ENCODE measurements at regions not wholly inside any gene's neighbourhood (a gene's known extent, or its start where the extent isn't known, plus 50 kb on each side); places are given as distances from the start of the nearest gene placed in this dataset.
A peak's percentile ranks its signal among the peaks of the same experiment; 100 is the strongest.

DNA sequence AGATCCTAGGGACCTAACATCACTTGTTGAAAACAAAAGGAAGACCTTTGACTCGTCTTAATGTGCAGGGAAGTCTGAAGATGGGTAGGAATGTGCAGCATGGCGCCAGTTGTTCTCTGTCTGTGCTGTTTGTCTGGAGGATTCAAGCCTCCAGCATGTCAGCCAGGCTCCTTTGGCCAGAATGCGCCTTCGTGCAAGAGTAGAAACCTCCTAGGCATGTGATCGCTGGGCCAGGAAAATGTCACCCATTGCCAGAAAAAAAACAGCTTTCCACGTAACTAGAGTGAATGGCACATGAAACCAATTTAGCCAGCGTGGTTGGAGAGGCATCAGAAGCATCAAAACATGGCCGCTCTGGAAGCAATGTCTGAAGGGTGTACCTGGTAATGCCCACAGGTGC lies 132.7 kb downstream of the EDN1 start:
- no peak for DNase-seq (ENCODE audit: low spot score)

DNA sequence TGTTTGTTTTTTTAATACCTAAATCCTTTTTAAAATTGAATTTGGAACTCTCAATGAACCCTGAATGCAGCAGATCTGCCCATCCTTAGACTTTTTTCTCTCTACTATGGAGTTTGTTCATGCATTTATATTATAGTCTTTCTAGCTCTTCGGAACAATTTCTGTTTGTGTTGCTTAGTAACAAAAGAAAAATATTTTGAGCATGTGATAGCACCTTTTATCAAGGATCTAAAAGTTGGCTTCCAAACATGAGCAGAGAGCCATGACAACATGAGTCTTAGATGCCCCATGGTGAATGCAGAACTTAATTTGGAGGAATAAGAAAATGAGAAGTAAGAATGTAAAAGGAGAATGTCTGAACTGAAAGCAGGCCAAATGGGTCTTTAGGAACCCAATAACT lies 133.7 kb downstream of the EDN1 start:
- DNase-seq (ENCODE audit: low spot score): no peak

GRCh38 chr6:12426121-12426520 lies 136.0 kb downstream of the EDN1 start:
- no peak for DNase-seq (ENCODE audit: low spot score)

DNA sequence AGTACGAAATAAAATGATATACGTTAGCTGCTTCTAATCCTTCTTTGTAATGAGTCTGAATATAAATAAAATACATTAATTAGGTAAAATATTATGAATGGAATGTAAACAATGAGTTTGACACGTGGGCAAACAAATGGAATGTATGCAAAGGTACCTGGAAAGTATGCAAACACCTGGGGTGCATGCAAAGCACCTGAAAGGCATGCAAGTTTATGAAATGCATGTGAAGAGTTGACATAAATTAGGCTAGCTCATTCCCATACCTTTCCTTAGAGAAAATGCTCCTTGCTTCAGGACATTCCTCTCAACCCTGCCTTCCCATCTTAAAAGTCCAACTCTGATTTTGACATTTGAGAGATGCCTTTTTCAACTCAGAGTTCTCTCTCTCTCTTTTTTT lies 140.9 kb downstream of the EDN1 start:
- DNase-seq (ENCODE audit: low spot score): no peak

- no peak for DNase-seq (ENCODE audit: low spot score)
Observed at GRCh38 chr6:12436224-12436623, 146.1 kb downstream of the EDN1 start.

DNA sequence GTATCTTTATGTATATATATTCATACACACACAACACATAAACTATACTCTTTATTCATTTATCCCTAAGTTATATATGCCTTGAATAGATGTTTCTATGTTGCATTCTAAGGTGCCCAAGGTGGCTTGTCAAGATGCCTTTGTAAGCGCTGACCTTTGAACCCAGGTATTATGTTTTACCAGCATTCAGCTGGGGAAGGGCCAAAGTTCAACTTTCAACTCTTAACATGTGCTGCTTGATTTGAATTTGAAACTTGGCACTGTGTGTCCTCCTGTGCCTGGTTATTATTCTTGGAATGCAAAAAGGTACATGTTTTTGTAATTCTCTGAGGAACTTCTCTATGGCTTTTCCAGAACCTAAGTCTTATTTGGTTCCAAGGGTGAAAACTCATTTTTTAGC lies 146.5 kb downstream of the EDN1 start:
- DNase-seq (ENCODE audit: low spot score): no peak

DNA sequence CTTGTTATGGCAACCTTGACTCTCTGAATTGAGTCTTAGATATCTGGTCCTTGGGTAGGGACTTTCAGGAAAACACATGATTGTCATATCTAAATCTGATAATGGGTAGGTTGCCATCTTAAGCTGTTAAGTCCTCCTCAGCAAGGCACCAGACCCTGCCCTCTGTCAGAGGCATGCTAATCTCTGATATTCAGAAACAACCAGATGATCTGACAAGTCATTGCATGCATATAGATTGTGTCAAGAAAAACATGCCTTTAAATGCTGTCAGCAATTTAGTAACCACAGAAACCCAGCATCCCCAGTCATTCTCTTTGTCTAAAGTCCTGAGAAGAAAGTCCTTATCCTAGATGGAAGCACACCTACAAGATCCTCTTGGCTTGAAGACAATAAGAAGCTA lies 149.1 kb downstream of the EDN1 start:
- no peak for DNase-seq (ENCODE audit: low spot score)

DNA sequence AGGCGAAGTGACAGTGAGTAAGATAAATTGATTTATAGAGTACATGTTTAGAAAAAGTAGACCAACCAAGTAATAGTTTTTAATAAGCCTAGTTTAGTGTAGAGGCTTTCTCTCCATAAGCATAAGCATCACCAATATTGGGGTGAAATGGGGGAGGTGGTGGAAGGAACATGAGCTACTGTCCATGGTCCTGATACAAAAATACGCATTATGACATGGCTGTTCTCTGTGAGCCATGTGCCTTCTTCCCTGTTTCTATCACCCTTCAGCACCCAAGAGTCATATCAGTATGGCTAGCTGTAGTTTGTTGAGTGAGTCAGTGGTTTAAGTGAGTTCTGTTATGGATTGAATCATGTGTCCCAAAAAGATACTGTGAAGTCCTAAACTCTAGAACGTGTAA lies 150.8 kb downstream of the EDN1 start:
- no peak for DNase-seq (ENCODE audit: low spot score)

GRCh38 chr6:12442455-12442854 lies 152.3 kb downstream of the EDN1 start:
- DNase-seq (ENCODE audit: low spot score): no peak

DNA sequence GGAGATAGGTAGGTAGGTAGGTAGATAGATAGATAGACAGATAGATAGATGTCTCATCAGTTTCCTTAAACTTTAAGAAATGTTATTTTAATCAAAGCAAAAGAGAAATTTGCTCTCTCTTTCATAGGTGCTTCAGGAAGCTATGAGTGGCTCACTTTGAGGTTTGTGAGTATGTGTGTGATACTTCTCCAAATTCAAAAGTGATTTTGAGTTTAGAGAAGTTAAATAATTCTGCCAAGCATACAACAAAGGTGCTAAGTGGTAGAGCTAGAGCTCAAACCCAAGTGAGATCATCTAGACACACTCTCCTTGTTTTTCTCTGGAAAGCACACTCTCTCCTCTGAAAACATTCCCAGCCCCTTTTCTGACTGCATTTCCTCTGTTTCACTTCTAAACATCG lies 156.2 kb downstream of the EDN1 start:
- DNase-seq (ENCODE audit: low spot score): no peak

DNA sequence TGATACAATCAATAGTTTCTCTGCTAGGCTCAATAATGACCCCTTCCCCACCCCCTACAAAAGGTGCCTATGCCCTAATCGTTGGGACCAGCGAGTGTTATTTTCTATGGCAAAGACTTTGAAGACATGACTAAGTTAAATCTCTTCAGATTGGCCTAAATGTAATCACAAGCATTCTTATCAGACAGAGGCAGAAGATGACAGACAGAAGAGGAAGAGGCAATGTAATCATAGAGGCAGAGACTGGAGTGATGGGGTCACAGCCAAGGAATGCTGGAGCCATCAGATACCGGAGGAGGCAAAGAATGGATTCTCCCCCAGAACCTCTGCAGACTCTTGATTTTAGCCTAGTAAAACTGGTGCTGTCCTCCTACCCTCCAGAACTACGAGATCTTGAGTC lies 159.3 kb downstream of the EDN1 start:
- DNase-seq (ENCODE audit: low spot score): no peak

GRCh38 chr6:12450467-12450866 lies 160.3 kb downstream of the EDN1 start:
- DNase-seq (ENCODE audit: low spot score): no peak

- DNase-seq (ENCODE audit: low spot score): no peak
Observed at GRCh38 chr6:12456343-12456742, 166.2 kb downstream of the EDN1 start.

DNA sequence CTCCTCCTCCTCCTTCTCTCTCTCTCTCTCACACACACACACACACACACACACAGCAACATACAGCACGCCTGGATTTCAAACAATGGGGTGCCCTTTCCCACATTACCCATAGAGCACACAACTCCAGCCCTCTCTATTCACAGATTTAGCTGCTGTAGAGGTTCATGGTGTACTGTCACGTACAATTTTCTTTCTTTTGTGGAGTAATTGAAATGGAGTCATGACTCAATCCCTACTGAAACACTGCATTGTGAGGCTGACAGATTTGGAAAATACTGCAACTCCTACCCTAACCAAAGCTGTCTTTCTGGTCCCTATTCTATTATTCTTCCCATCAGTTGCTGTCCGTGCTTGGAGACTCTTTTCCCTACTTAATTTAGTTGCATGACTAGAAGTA lies 166.9 kb downstream of the EDN1 start:
- no peak for DNase-seq (ENCODE audit: low spot score)

DNA sequence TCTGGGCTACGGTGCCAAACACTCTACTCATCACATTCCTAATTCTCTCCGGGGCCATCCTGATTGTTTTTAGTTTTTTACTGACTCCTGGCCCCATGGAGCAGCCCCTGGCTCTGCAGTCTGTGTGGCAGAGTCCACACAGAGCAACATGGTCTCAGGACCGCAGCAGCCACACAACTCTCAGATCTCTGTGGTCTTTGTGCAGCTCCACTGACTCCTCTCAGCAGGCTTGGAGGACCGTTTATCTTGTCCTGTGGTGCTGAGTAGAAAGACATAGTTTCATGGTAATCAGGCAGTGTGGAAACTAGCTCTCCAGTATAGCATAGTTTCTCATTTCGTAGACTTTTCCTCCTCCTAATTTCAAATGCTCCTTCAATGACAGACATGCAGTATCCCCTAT lies 168.4 kb downstream of the EDN1 start:
- no peak for DNase-seq (ENCODE audit: low spot score)

DNA sequence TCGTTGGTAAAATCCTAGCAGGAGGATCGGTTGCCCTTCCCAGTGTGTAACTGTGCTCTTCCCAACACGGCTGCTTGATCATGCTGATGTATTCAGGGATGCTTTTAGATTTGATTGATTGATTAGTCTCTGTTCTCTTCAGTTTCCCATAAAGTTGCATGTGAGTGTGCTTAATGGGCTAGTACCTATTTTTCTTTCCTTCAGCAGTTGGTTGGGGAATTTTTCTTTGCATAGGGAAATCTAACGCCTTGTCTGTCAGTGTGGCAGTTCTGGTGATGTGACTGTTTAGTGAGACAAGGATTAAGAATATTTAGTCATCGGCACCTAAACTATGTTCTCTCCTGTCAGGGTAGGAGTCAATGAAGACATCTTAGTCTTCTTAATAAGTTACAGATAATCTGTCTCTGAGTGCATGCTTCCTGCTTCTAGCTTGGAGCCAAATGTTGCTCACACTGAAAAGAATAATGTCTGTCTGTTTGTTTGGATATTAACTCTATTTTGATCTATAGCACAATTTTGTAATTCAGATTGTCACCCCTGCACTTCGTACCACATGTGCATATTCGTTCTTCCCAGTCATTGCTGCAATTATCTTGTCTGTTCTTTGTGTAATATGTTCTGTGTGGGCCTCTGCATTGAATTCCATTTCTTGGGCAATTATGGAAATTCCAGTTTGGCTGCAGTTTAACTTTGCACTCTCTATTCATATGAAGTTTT lies 169.9 kb downstream of the EDN1 start:
- no peak for DNase-seq (ENCODE audit: low spot score)

DNA sequence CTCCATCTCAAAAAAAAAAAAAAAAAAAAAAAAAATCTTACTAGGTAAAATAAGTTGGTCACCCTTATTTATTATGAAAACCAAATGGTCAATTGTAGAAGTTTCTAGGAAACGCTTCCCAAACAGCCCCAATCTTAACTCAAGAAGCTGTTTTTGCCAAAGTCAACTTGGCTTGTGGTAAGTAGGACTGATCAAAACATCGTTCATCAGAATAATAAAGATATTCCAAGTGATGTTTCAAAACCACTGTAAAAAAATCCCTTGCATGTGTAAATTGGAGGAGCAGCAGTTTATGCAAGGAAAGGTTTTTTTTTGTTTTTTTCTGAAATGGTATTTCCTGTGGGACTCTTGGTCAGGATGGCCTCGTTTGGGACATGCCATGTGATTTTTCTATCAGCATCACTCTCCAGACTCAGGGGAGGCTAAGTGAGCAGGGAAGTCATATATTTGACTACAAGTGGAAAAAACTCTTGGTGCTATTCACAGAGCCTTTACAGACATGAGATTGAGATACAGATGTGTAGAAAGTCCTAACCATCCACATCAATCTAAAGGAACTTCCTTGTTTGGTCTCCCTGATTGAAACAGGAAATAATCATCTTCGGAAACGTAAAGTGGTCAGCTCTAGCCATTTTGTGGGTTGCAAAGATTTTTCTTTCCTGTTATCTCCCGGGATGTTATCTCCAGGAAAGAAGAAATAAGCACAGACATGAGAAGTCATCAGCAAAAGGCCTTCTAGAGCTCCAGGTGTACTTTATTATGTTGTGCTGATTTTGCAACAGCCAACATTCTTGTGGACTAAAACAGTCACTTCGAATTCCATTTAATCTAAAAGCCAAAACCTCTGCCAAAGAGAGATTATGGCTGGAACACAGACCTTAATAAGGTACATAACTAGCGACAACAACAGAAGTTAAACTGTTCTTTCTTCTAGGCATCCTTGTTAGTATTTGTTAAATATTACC lies 177.8 kb downstream of the EDN1 start:
- peak; percentile 16 for DNase-seq (ENCODE audit: low spot score)

DNA sequence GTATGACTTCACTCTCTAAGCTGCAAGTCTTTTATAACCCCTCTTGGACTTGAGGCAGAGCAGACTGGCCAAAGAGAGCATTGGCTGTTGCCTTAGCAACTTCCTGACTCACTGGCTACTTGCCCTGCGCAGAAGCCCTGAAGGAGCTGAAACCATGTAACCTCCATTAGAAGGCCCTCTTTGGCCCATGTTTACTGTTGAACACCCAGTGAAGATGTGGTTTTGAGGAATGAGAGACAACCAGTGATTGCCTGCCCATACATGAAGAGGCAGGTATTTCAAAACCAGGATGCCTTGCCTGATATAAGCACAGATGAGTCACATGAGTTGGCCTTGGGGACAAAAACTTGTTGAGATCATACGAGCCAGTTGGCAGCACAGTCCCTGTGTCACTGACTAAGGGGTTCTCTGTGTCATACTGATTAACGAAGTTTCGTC lies 182.5 kb downstream of the EDN1 start:
- DNase-seq (ENCODE audit: low spot score): peak; percentile 91

GRCh38 chr6:12473494-12473893 lies 183.3 kb downstream of the EDN1 start:
- DNase-seq (ENCODE audit: low spot score): no peak

GRCh38 chr6:12474167-12475140 lies 184.3 kb downstream of the EDN1 start:
- DNase-seq (ENCODE audit: low spot score): no peak

DNA sequence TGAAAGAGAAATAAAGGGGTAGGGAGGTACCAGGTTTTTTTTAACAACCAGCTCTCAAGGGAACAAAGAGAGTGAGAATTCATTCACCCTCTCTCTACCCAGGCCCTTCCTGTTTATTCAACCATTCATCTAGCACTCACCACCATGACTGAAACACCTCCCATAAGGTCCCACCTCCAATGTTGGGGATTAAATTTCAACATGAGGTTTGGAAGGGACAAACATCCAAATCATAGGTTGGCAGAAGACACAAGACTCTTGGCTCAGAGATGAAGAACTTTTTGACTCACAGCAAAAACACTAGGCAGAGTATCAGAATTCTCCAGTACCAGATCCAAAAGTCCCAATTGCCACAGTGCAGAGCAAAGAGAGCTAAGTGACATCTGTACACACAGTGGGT lies 186.3 kb downstream of the EDN1 start:
- no peak for DNase-seq (ENCODE audit: low spot score)

DNA sequence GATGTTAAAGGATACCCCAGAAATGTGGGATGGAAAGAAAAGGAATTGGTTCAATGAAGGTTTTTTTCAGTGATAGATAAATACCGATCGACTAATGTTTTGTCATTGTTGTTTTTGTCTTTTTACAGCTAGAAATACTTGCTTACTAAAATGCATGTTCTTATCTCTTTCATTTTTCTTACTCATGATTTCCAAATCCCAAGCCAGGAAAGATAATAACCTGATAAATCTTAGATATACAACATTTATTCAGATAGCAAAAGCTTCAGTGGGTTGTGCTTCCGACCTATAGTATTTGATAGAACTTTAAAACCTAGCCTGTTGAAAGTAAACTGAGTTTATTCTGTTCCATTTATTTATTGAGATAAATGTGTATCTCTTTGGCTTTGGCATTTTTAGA lies 187.5 kb downstream of the EDN1 start:
- DNase-seq (ENCODE audit: low spot score): no peak
